Ovary (tissue), 3 donors: ENCODE measurements at regions not wholly inside any gene's neighbourhood (a gene's known extent, or its start where the extent isn't known, plus 50 kb on each side); places are given as distances from the start of the nearest gene placed in this dataset.

Experiments
- CTCF ChIP-seq, 3 donors: fragments of 450-650 bp in 2 of 3; fragments of 200-600 bp in 1 of 3; IDR thresholded peaks; one replicate each; pipeline versions ENCODE4 v1.5.1 to v1.8.0; 2016 to 2022; ENCODE audit warnings: antibody characterized with exemption in 3 of 3, mild to moderate bottlenecking in 1 of 3
- POLR2A ChIP-seq: fragments of 450-650 bp; IDR thresholded peaks from one replicate; pipeline ENCODE4 v1.6.1; 2017; ENCODE audit warnings: antibody characterized with exemption, mild to moderate bottlenecking, moderate library complexity
- donor health status: DM: no; HTN: no; CAD: no.

- TF ChIP-seq CTCF (IDR thresholded peaks at IDR 0.05), result no peak
- TF ChIP-seq POLR2A, result no peak
Observed at GRCh38 chr12:87323369-87323768, 705.8 kb downstream of the C12orf50 start.
